Panc1 (cell line): ENCODE measurements at regions not wholly inside any gene's neighbourhood (a gene's known extent, or its start where the extent isn't known, plus 50 kb on each side); places are given as distances from the start of the nearest gene placed in this dataset.

Experiments
- ATAC-seq: fragments of 200-7000 bp; cut with Tn5 transposase; 2 replicates; pipeline ENCODE4 v1.9.1; 2020; ENCODE audit warnings: mild to moderate bottlenecking, moderate library complexity
- BruUV-seq: library from RNA; stranded (reverse); fragments of 400-500 nt; replicated peaks from 2 replicates; lab custom pipeline; 2021; lab: Mats Ljungman, UMichigan
- CTCF ChIA-PET: fragments of 300-600 bp; sonication (Branson Sonifier 250); formaldehyde crosslinking; loops from one replicate; lab custom pipeline; 2022; ENCODE audit warnings: antibody characterized with exemption; lab: Charles Lee
- POLR2A ChIA-PET: fragments of 300-600 bp; sonication (Branson Sonifier 250); formaldehyde crosslinking; loops from one replicate; lab custom pipeline; 2022; ENCODE audit warnings: antibody characterized with exemption; lab: Charles Lee
- DNase-seq: peaks from one replicate; pipeline ENCODE4 v3.0.0-alpha.2; 2010; ENCODE audit warnings: low read depth, low spot score
- H3K27ac ChIP-seq: 2 replicates; pipeline ENCODE4 v1.5.1; 2011; ENCODE audit warnings: mild to moderate bottlenecking, low read length, inconsistent platforms
- H3K27me3 ChIP-seq: fragments of 200-500 bp; sonication (Bioruptor generic); 2 replicates; pipeline ENCODE4 v1.6.0; 2014; ENCODE audit warnings: low read length, inconsistent platforms; ENCODE audit not compliant: control insufficient read depth, insufficient read depth
- H3K36me3 ChIP-seq: fragments of 200-500 bp; sonication (Bioruptor generic); 2 replicates; pipeline ENCODE4 v1.5.1; 2014; ENCODE audit warnings: inconsistent platforms, mild to moderate bottlenecking, low read length, moderate library complexity; ENCODE audit not compliant: control insufficient read depth, insufficient read depth
- H3K4me1 ChIP-seq: 2 replicates; pipeline ENCODE4 v1.5.1; 2011; ENCODE audit warnings: inconsistent platforms, mild to moderate bottlenecking, low read length, moderate library complexity; ENCODE audit not compliant: control insufficient read depth, insufficient read depth
- H3K4me3 ChIP-seq, 2 experiments: 2 replicates each; pipeline ENCODE4 v1.5.1; 2011 to 2012; ENCODE audit warnings: low read depth in 2 of 2, low read length in 2 of 2, mild to moderate bottlenecking in 2 of 2, inconsistent platforms in 1 of 2, moderate library complexity in 1 of 2
- H3K9me3 ChIP-seq: fragments of 200-500 bp; sonication (Bioruptor generic); 2 replicates; pipeline ENCODE4 v1.5.1; 2014; ENCODE audit warnings: low read depth, mild to moderate bottlenecking, inconsistent platforms, low read length, moderate library complexity; ENCODE audit not compliant: control insufficient read depth, insufficient read depth
- CTCF ChIP-seq: fragments of 450-650 bp; IDR thresholded peaks from 2 replicates; pipeline ENCODE4 v1.5.1; 2017; ENCODE audit warnings: mild to moderate bottlenecking
- POLR2AphosphoS5 ChIP-seq: IDR thresholded peaks from 2 replicates; pipeline ENCODE4 v1.6.1; 2012; ENCODE audit warnings: mild to moderate bottlenecking, low read depth, low read length, moderate library complexity
- REST ChIP-seq, 2 experiments: IDR thresholded peaks; 2 replicates each; pipeline ENCODE4 v1.6.1; 2011 to 2012; ENCODE audit warnings: low read depth in 2 of 2, control low read depth in 1 of 2, low read length in 1 of 2, mild to moderate bottlenecking in 1 of 2, moderate library complexity in 1 of 2; ENCODE audit not compliant: insufficient read depth in 1 of 2
- SIN3A ChIP-seq: IDR thresholded peaks from 2 replicates; pipeline ENCODE4 v1.6.1; 2012; ENCODE audit warnings: low read depth, mild to moderate bottlenecking, low read length, moderate library complexity, borderline replicate concordance; ENCODE audit not compliant: insufficient read depth
- TCF7L2 ChIP-seq: IDR thresholded peaks from 2 replicates; pipeline ENCODE4 v1.6.1; 2011; ENCODE audit warnings: mild to moderate bottlenecking, low read depth, low read length, inconsistent platforms
- in situ Hi-C: cut with HindIII; loops from 2 replicates; pipeline ENCODE4 v1.10.0; 2016; ENCODE audit warnings: low sequenced_read_pairs, low pct_unique_long_range_greater_than_20kb
- intact Hi-C: fragments of 100-400 bp; cut with micrococcal nuclease; formaldehyde crosslinking; loops from one replicate; pipeline ENCODE4 v1.10.0; 2022; ENCODE audit not compliant: unreplicated experiment

- intact Hi-C loops (no loop called here), in situ Hi-C loops (no loop called here)
- Histone ChIP-seq H3K9me3 (no peaks in the 10 kb centered on the region), H3K27ac (no peak overlapping the region), H3K4me1 (no peaks in the 10 kb centered on the region), H3K27me3 (no peaks in the 10 kb centered on the region), H3K36me3 (no peaks in the 10 kb centered on the region), H3K4me3 (no peak overlapping the region)
- POLR2A ChIA-PET, result no interaction called here
- DNase-seq (no peak), ATAC-seq (no peak)
- TF ChIP-seq TCF7L2 (no peak), SIN3A (no peak), POLR2AphosphoS5 (no peak), CTCF (no peak), REST (IDR thresholded peaks at IDR 0.05; ENCODE audit: insufficient read depth in 1 of 2, low read depth in 2 of 2, low read length in 1 of 2) (no peak)
- CTCF ChIA-PET, result no interaction called here
- BruUV-seq, result no TSS peak
These were observed 87.9 kb upstream of the CNKSR3 start for GRCh38 chr6:154598399-154598798.

- Histone ChIP-seq H3K4me1 (no peaks in the 10 kb centered on the region), H3K27me3 (no peaks in the 10 kb centered on the region), H3K36me3 (no peaks in the 10 kb centered on the region), H3K27ac (no peak overlapping the region), H3K9me3 (no peaks in the 10 kb centered on the region), H3K4me3 (no peak overlapping the region)
- ChIA-PET POLR2A (no interaction called here), CTCF (no interaction called here)
- in situ Hi-C loops, result no loop called here
- BruUV-seq, result no TSS peak
- TF ChIP-seq POLR2AphosphoS5, result no peak
- no peak for TF ChIP-seq REST (IDR thresholded peaks at IDR 0.05; ENCODE audit: insufficient read depth in 1 of 2, low read depth in 2 of 2, low read length in 1 of 2)
- TF ChIP-seq TCF7L2, result no peak
- TF ChIP-seq CTCF, result no peak
- no peak for ATAC-seq
- intact Hi-C loops, result no loop called here
- no peak for DNase-seq
These were observed 91.8 kb upstream of the CNKSR3 start for GRCh38 chr6:154602296-154602695.
